ENCODE measurements at regions not wholly inside any gene's neighbourhood (a gene's known extent, or its start where the extent isn't known, plus 50 kb on each side); places are given as distances from the start of the nearest gene placed in this dataset.

DNA sequence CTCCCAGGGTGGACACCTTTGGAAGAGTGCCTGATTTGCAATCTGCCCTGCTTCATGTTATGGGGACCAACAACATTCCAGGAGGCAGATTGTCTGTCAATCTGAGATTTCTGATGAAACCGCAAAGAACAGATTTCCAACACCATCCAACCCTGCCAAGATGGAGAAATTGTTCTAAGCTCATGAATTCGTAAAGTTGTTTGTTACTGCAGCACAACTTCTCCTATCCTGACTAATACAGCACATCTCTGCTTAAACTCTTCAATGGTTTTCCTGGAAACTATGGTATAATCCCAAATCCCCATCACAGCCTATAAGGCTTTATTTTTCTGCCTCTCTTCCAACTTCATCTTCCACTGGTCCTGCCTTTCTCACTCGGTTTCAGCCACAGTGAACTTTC lies 210.3 kb upstream of the TSHZ3 start:
- TF ChIP-seq, protein P1, sequence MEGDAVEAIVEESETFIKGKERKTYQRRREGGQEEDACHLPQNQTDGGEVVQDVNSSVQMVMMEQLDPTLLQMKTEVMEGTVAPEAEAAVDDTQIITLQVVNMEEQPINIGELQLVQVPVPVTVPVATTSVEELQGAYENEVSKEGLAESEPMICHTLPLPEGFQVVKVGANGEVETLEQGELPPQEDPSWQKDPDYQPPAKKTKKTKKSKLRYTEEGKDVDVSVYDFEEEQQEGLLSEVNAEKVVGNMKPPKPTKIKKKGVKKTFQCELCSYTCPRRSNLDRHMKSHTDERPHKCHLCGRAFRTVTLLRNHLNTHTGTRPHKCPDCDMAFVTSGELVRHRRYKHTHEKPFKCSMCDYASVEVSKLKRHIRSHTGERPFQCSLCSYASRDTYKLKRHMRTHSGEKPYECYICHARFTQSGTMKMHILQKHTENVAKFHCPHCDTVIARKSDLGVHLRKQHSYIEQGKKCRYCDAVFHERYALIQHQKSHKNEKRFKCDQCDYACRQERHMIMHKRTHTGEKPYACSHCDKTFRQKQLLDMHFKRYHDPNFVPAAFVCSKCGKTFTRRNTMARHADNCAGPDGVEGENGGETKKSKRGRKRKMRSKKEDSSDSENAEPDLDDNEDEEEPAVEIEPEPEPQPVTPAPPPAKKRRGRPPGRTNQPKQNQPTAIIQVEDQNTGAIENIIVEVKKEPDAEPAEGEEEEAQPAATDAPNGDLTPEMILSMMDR (IDR thresholded peaks at IDR 0.05) = no peak
- no peak for TF ChIP-seq POLR2A (IDR thresholded peaks at IDR 0.05)
